Thyroid gland (tissue), 4 donors: ENCODE measurements at regions not wholly inside any gene's neighbourhood (a gene's known extent, or its start where the extent isn't known, plus 50 kb on each side); places are given as distances from the start of the nearest gene placed in this dataset.

Experiments used
- CTCF ChIP-seq, 6 experiments: fragments of 200-600 bp in 3 of 6; fragments of 450-650 bp in 3 of 6; sonication (generic) in 3 of 6; IDR thresholded peaks; one replicate each; pipeline ENCODE4 v1.5.1; 2016 to 2019; ENCODE audit warnings: antibody characterized with exemption in 6 of 6, mild to moderate bottlenecking in 2 of 6, inconsistent platforms in 1 of 6, moderate library complexity in 1 of 6
- POLR2A ChIP-seq, 2 donors: fragments of 450-650 bp; IDR thresholded peaks; one replicate each; pipeline ENCODE4 v1.6.1; 2017; ENCODE audit warnings: antibody characterized with exemption in 2 of 2, mild to moderate bottlenecking in 2 of 2, moderate library complexity in 1 of 2

GRCh38 chr4:35789899-35790574 lies 454.3 kb downstream of the ARAP2 start:
- no peak for TF ChIP-seq CTCF (IDR thresholded peaks at IDR 0.05)
- no peak for TF ChIP-seq POLR2A (IDR thresholded peaks at IDR 0.05)
